K562 (cell line): ENCODE measurements at regions not wholly inside any gene's neighbourhood (a gene's known extent, or its start where the extent isn't known, plus 50 kb on each side); places are given as distances from the start of the nearest gene placed in this dataset.
A peak's percentile ranks its signal among the peaks of the same experiment; 100 is the strongest.

Experiments used
- HDAC8 ChIP-seq: fragments of 450-650 bp; IDR thresholded peaks from 2 replicates; pipeline ENCODE4 v1.6.1; 2016; ENCODE audit warnings: mild to moderate bottlenecking, missing genetic modification characterization, moderate library complexity, missing compliant biosample characterization
- JUNB ChIP-seq: fragments of 450-650 bp; formaldehyde crosslinking; conservative IDR thresholded peaks from 2 replicates; pipeline ENCODE4 v1.4.0; 2020; ENCODE audit warnings: mild to moderate bottlenecking
- SLC30A9 ChIP-seq: fragments of 250-450 bp; sonication (Bioruptor Pico); IDR thresholded peaks from 2 replicates; pipeline ENCODE4 v1.8.0; 2022; ENCODE audit warnings: mild to moderate bottlenecking, moderate library complexity
- ZNF140 ChIP-seq: fragments of 250-450 bp; sonication (Bioruptor Pico); IDR thresholded peaks from 2 replicates; pipeline ENCODE4 v1.8.0; 2021; ENCODE audit warnings: moderate library complexity, mild to moderate bottlenecking, inconsistent platforms
- ZNF408 ChIP-seq: fragments of 250-450 bp; sonication (Bioruptor Pico); IDR thresholded peaks from 2 replicates; pipeline ENCODE4 v1.4.0; 2020; ENCODE audit warnings: low read depth, mild to moderate bottlenecking, moderate library complexity
- ZNF707 ChIP-seq: fragments of 250-450 bp; sonication (Bioruptor Pico); conservative IDR thresholded peaks from 2 replicates; pipeline ENCODE4 v1.8.0; 2022; ENCODE audit warnings: inconsistent platforms, mild to moderate bottlenecking, moderate library complexity
- TF ChIP-seq, protein P1 (sequence below): fragments of 250-450 bp; sonication (Bioruptor Pico); IDR thresholded peaks from 2 replicates; pipeline ENCODE4 v1.8.0; 2022; ENCODE audit warnings: moderate library complexity, mild to moderate bottlenecking, inconsistent platforms
- TF ChIP-seq, protein P2 (sequence below): fragments of 250-450 bp; sonication (Bioruptor Pico); IDR thresholded peaks from 2 replicates; pipeline ENCODE4 v1.4.0; 2020; ENCODE audit warnings: mild to moderate bottlenecking
- TF ChIP-seq, protein P3 (sequence below): fragments of 250-450 bp; sonication (Bioruptor Pico); IDR thresholded peaks from 2 replicates; pipeline ENCODE4 v1.9.0; 2021; ENCODE audit warnings: mild to moderate bottlenecking, inconsistent platforms
- TF ChIP-seq, protein P4 (sequence below): fragments of 250-450 bp; sonication (Bioruptor Pico); IDR thresholded peaks from 2 replicates; pipeline ENCODE4 v1.8.0; 2022; ENCODE audit warnings: moderate library complexity, mild to moderate bottlenecking, inconsistent platforms

DNA sequence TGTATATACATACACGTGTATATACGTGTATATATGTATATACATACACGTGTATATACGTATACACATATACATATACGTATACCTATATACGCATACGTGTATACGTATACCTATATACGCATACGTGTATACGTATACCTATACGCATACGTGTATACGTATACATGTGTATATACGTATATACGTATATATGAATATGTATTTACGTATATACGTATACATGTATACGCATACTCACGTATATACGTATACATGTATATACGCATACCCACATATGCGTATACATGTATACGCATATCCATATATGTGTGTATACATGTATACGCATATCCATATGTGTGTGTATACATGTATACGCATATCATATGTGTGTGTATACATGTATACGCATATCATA is 487.8 kb upstream of the TMEFF2 start (continued):
- TF ChIP-seq, protein P1, sequence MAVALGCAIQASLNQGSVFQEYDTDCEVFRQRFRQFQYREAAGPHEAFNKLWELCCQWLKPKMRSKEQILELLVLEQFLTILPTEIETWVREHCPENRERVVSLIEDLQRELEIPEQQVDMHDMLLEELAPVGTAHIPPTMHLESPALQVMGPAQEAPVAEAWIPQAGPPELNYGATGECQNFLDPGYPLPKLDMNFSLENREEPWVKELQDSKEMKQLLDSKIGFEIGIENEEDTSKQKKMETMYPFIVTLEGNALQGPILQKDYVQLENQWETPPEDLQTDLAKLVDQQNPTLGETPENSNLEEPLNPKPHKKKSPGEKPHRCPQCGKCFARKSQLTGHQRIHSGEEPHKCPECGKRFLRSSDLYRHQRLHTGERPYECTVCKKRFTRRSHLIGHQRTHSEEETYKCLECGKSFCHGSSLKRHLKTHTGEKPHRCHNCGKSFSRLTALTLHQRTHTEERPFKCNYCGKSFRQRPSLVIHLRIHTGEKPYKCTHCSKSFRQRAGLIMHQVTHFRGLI (CRISPR knock-in tag) = peak; percentile 86
- TF ChIP-seq, protein P2, sequence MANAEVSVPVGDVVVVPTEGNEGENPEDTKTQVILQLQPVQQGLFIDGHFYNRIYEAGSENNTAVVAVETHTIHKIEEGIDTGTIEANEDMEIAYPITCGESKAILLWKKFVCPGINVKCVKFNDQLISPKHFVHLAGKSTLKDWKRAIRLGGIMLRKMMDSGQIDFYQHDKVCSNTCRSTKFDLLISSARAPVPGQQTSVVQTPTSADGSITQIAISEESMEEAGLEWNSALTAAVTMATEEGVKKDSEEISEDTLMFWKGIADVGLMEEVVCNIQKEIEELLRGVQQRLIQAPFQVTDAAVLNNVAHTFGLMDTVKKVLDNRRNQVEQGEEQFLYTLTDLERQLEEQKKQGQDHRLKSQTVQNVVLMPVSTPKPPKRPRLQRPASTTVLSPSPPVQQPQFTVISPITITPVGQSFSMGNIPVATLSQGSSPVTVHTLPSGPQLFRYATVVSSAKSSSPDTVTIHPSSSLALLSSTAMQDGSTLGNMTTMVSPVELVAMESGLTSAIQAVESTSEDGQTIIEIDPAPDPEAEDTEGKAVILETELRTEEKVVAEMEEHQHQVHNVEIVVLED = 0 out of 2 replicates have a peak, but pooled peaks have one; percentile 31
- peak; percentile 88; the same call in 1 of the 2 replicates for TF ChIP-seq SLC30A9 (CRISPR knock-in tag)
- TF ChIP-seq ZNF707 (CRISPR knock-in tag) = peak; percentile 81
- 0 out of 2 replicates have a peak, but pooled peaks have one; percentile 36 for TF ChIP-seq JUNB
- peak; percentile 88 for TF ChIP-seq ZNF408
- TF ChIP-seq HDAC8 (tag) = 0 out of 2 replicates have a peak, but pooled peaks have one; percentile 21
- TF ChIP-seq, protein P3, sequence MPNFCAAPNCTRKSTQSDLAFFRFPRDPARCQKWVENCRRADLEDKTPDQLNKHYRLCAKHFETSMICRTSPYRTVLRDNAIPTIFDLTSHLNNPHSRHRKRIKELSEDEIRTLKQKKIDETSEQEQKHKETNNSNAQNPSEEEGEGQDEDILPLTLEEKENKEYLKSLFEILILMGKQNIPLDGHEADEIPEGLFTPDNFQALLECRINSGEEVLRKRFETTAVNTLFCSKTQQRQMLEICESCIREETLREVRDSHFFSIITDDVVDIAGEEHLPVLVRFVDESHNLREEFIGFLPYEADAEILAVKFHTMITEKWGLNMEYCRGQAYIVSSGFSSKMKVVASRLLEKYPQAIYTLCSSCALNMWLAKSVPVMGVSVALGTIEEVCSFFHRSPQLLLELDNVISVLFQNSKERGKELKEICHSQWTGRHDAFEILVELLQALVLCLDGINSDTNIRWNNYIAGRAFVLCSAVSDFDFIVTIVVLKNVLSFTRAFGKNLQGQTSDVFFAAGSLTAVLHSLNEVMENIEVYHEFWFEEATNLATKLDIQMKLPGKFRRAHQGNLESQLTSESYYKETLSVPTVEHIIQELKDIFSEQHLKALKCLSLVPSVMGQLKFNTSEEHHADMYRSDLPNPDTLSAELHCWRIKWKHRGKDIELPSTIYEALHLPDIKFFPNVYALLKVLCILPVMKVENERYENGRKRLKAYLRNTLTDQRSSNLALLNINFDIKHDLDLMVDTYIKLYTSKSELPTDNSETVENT (CRISPR knock-in tag) = 0 out of 2 replicates have a peak, but pooled peaks have one; percentile 18
- TF ChIP-seq ZNF140 (CRISPR knock-in tag) = peak; percentile 91
- TF ChIP-seq, protein P4, sequence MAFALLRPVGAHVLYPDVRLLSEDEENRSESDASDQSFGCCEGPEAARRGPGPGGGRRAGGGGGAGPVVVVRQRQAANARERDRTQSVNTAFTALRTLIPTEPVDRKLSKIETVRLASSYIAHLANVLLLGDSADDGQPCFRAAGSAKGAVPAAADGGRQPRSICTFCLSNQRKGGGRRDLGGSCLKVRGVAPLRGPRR = peak; percentile 80; the same call in 1 of the 2 replicates
